Neural cell (in vitro differentiated cells): ENCODE measurements at regions not wholly inside any gene's neighbourhood (a gene's known extent, or its start where the extent isn't known, plus 50 kb on each side); places are given as distances from the start of the nearest gene placed in this dataset.

Source experiments
- H2AFZ ChIP-seq: fragments of 200-600, 300-800 bp; sonication (generic), shearing (Covaris generic); 2 replicates; pipeline ENCODE4 v1.6.0; 2014; ENCODE audit warnings: low read depth, mild to moderate bottlenecking, antibody characterized with exemption, low read length, moderate library complexity
- H3F3A ChIP-seq: fragments of 200-600 bp; shearing (Covaris generic); 2 replicates; pipeline ENCODE4 v1.6.1; 2016; ENCODE audit warnings: mild to moderate bottlenecking, moderate library complexity, mixed read lengths, antibody characterized with exemption, low read length; ENCODE audit not compliant: insufficient read depth, poor library complexity, severe bottlenecking
- H3K27ac ChIP-seq: fragments of 200-600, 300-800 bp; sonication (generic), shearing (Covaris generic); 2 replicates; pipeline ENCODE4 v1.5.1; 2014; ENCODE audit warnings: mild to moderate bottlenecking, low read length, moderate library complexity
- H3K27me3 ChIP-seq: fragments of 300-800, 200-600 bp; sonication (generic), shearing (Covaris generic); 2 replicates; pipeline ENCODE4 v1.6.0; 2014; ENCODE audit warnings: mild to moderate bottlenecking, low read depth, low read length, moderate library complexity; ENCODE audit not compliant: insufficient read depth
- H3K36me3 ChIP-seq: fragments of 300-800, 200-600 bp; sonication (generic), shearing (Covaris generic); 2 replicates; pipeline ENCODE4 v1.5.1; 2014; ENCODE audit warnings: mild to moderate bottlenecking, antibody characterized with exemption, low read length, moderate library complexity; ENCODE audit not compliant: insufficient read depth
- H3K4me2 ChIP-seq: fragments of 300-800, 200-600 bp; sonication (generic), shearing (Covaris generic); 2 replicates; pipeline ENCODE4 v1.6.0; 2014; ENCODE audit warnings: mild to moderate bottlenecking, low read length
- H3K4me3 ChIP-seq: fragments of 300-800, 200-600 bp; sonication (generic), shearing (Covaris generic); 2 replicates; pipeline ENCODE4 v1.5.1; 2014; ENCODE audit warnings: mild to moderate bottlenecking, low read length, moderate library complexity
- H3K79me2 ChIP-seq: fragments of 200-600 bp; shearing (Covaris generic); replicated peaks from 2 replicates; pipeline ENCODE4 v1.6.0; 2014; ENCODE audit warnings: mild to moderate bottlenecking, low read length, moderate library complexity; ENCODE audit not compliant: insufficient read depth
- H3K9ac ChIP-seq: fragments of 300-800, 200-600 bp; sonication (generic), shearing (Covaris generic); 2 replicates; pipeline ENCODE4 v1.6.1; 2016; ENCODE audit warnings: mild to moderate bottlenecking, low read length, mixed read lengths
- H3K9me2 ChIP-seq: fragments of 200-600 bp; shearing (Covaris generic); 2 replicates; pipeline ENCODE4 v1.6.1; 2016; ENCODE audit warnings: mild to moderate bottlenecking, low read length, mixed read lengths; ENCODE audit not compliant: insufficient read depth
- H3K9me3 ChIP-seq: fragments of 200-600, 300-800 bp; sonication (generic), shearing (Covaris generic); 2 replicates; pipeline ENCODE4 v1.6.1; 2016; ENCODE audit warnings: mild to moderate bottlenecking, mixed run types, low read length, moderate library complexity, mixed read lengths
- H4K20me1 ChIP-seq: fragments of 200-600 bp; shearing (Covaris generic); 2 replicates; pipeline ENCODE4 v1.6.1; 2016; ENCODE audit warnings: mild to moderate bottlenecking, mixed run types; ENCODE audit not compliant: insufficient read depth
- EP300 ChIP-seq: fragments of 450-650 bp; conservative IDR thresholded peaks from 2 replicates; pipeline ENCODE4 v1.6.1; 2014; ENCODE audit warnings: antibody characterized with exemption, mild to moderate bottlenecking, moderate library complexity; ENCODE audit not compliant: poor library complexity, severe bottlenecking
- EZH2 ChIP-seq: fragments of 200-600, 300-800 bp; shearing (Covaris generic), sonication (generic); IDR thresholded peaks from 2 replicates; pipeline ENCODE4 v1.6.1; 2014; ENCODE audit warnings: antibody characterized with exemption, low read length, borderline replicate concordance, mild to moderate bottlenecking; ENCODE audit not compliant: insufficient read depth, poor library complexity, severe bottlenecking
- MXI1 ChIP-seq: fragments of 450-650 bp; conservative IDR thresholded peaks from 2 replicates; pipeline ENCODE4 v1.6.1; 2014; ENCODE audit warnings: antibody characterized with exemption, mild to moderate bottlenecking; ENCODE audit not compliant: poor library complexity, severe bottlenecking
- POLR2AphosphoS5 ChIP-seq: IDR thresholded peaks from 2 replicates; pipeline ENCODE4 v1.6.1; 2012
- RAD21 ChIP-seq: fragments of 450-650 bp; conservative IDR thresholded peaks from 2 replicates; pipeline ENCODE4 v1.6.1; 2014; ENCODE audit warnings: antibody characterized with exemption, mild to moderate bottlenecking, moderate library complexity
- SMC3 ChIP-seq: fragments of 450-650 bp; conservative IDR thresholded peaks from 2 replicates; pipeline ENCODE4 v1.6.1; 2014; ENCODE audit warnings: antibody characterized with exemption, mild to moderate bottlenecking, moderate library complexity; ENCODE audit not compliant: poor library complexity
- TAF1 ChIP-seq: IDR thresholded peaks from 2 replicates; pipeline ENCODE4 v1.6.1; 2012; ENCODE audit warnings: low read depth
- TF ChIP-seq, protein P1 (sequence below): fragments of 450-650 bp; IDR thresholded peaks from 2 replicates; pipeline ENCODE4 v1.5.1; 2014; ENCODE audit warnings: antibody characterized with exemption, mild to moderate bottlenecking, moderate library complexity; ENCODE audit not compliant: poor library complexity, severe bottlenecking
- TF ChIP-seq, protein P2 (sequence below): IDR thresholded peaks from 2 replicates; pipeline ENCODE4 v1.6.1; 2012; ENCODE audit warnings: borderline replicate concordance

DNA sequence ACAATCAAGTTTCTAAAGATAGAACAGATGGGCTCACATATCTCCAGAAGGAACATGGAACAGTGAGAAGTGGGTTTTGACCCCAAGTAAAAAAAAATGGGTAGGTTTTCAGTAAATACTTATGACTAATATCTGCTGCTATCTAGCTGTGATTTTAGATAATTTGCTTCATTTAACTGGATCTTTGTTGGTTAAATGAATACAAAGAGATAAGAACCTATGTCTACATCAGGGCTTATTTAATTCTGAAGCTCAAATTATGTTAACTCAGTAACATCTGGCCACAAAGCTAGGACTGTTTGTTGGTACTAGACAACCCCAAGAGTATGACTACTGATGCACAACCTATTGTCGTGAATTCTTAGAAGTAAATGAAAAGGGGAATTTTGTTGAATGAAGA, 144.4 kb upstream of the SESN3 start:
- Histone ChIP-seq H3K79me2 (no peaks in the 10 kb centered on the region), H3F3A (no peaks in the 10 kb centered on the region), H3K4me3 (no peak overlapping the region), H3K27ac (no peak overlapping the region), H3K9me2 (no peaks in the 10 kb centered on the region), H3K9me3 (no peaks in the 10 kb centered on the region), H2AFZ (no peak overlapping the region), H3K4me2 (no peak overlapping the region), H3K36me3 (no peaks in the 10 kb centered on the region), H3K9ac (no peak overlapping the region), H3K27me3 (no peaks in the 10 kb centered on the region), H4K20me1 (no peaks in the 10 kb centered on the region)
- TF ChIP-seq, protein P1, sequence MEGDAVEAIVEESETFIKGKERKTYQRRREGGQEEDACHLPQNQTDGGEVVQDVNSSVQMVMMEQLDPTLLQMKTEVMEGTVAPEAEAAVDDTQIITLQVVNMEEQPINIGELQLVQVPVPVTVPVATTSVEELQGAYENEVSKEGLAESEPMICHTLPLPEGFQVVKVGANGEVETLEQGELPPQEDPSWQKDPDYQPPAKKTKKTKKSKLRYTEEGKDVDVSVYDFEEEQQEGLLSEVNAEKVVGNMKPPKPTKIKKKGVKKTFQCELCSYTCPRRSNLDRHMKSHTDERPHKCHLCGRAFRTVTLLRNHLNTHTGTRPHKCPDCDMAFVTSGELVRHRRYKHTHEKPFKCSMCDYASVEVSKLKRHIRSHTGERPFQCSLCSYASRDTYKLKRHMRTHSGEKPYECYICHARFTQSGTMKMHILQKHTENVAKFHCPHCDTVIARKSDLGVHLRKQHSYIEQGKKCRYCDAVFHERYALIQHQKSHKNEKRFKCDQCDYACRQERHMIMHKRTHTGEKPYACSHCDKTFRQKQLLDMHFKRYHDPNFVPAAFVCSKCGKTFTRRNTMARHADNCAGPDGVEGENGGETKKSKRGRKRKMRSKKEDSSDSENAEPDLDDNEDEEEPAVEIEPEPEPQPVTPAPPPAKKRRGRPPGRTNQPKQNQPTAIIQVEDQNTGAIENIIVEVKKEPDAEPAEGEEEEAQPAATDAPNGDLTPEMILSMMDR, result no peak
- TF ChIP-seq EZH2, result no peak
- no peak for TF ChIP-seq EP300
- no peak for TF ChIP-seq POLR2AphosphoS5
- TF ChIP-seq SMC3, result no peak
- TF ChIP-seq MXI1, result no peak
- TF ChIP-seq TAF1, result no peak
- no peak for TF ChIP-seq RAD21
- TF ChIP-seq, protein P2, sequence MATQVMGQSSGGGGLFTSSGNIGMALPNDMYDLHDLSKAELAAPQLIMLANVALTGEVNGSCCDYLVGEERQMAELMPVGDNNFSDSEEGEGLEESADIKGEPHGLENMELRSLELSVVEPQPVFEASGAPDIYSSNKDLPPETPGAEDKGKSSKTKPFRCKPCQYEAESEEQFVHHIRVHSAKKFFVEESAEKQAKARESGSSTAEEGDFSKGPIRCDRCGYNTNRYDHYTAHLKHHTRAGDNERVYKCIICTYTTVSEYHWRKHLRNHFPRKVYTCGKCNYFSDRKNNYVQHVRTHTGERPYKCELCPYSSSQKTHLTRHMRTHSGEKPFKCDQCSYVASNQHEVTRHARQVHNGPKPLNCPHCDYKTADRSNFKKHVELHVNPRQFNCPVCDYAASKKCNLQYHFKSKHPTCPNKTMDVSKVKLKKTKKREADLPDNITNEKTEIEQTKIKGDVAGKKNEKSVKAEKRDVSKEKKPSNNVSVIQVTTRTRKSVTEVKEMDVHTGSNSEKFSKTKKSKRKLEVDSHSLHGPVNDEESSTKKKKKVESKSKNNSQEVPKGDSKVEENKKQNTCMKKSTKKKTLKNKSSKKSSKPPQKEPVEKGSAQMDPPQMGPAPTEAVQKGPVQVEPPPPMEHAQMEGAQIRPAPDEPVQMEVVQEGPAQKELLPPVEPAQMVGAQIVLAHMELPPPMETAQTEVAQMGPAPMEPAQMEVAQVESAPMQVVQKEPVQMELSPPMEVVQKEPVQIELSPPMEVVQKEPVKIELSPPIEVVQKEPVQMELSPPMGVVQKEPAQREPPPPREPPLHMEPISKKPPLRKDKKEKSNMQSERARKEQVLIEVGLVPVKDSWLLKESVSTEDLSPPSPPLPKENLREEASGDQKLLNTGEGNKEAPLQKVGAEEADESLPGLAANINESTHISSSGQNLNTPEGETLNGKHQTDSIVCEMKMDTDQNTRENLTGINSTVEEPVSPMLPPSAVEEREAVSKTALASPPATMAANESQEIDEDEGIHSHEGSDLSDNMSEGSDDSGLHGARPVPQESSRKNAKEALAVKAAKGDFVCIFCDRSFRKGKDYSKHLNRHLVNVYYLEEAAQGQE, result no peak

DNA sequence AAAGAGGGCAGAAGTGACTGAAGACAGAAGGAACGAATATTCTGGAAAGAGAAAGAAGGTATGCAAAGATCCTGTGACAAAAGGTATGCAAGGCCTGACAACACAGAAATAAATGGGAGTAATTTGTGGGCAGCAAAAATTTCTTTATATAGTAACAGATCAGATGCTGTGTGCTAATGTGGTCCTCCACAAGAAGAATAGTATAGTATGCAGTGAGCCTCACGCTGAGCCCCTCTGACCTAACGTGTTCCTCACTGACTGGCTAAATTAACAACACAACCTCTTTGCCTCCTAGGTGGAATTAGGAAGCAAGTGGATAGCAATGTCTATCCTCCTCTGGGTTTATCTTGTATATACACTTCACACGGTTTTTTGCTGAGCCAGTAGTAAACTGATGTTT, 143.1 kb upstream of the SESN3 start:
- H3K4me3 ChIP-seq, result no peak overlapping the region
- H3F3A ChIP-seq, result no peaks in the 10 kb centered on the region
- no peaks in the 10 kb centered on the region for H3K9me2 ChIP-seq
- no peak overlapping the region for H3K9ac ChIP-seq
- H3K27me3 ChIP-seq, result no peaks in the 10 kb centered on the region
- no peaks in the 10 kb centered on the region for H3K79me2 ChIP-seq
- H3K4me2 ChIP-seq, result no peak overlapping the region
- no peak overlapping the region for H2AFZ ChIP-seq
- H3K9me3 ChIP-seq, result no peaks in the 10 kb centered on the region
- H4K20me1 ChIP-seq, result no peaks in the 10 kb centered on the region
- no peak overlapping the region for H3K27ac ChIP-seq
- TF ChIP-seq EZH2 (no peak), POLR2AphosphoS5 (no peak), SMC3 (no peak), RAD21 (no peak), EP300 (no peak), TAF1 (no peak)
- TF ChIP-seq, protein P1, result no peak
- TF ChIP-seq, protein P2, result no peak
- H3K36me3 ChIP-seq, result no peaks in the 10 kb centered on the region
